ENCODE measurements at regions not wholly inside any gene's neighbourhood (a gene's known extent, or its start where the extent isn't known, plus 50 kb on each side); places are given as distances from the start of the nearest gene placed in this dataset.

GRCh38 chr19:22526661-22527272, 104.6 kb upstream of the ZNF98 start:
- Histone ChIP-seq H3K4me2 (ENCODE audit: low read length) (no peak overlapping the region), H2AFZ (ENCODE audit: low read depth, low read length, poor library complexity, severe bottlenecking) (no peak overlapping the region), H3K4me3 (replicated peaks in 1 of 2; ENCODE audit: low read depth in 1 of 2, low read length in 2 of 2) (no peak overlapping the region), H3K9ac (ENCODE audit: low read length) (no peak overlapping the region), H3K27ac (ENCODE audit: low read depth, low read length) (no peak overlapping the region), H3K27me3 (ENCODE audit: insufficient read depth, low read length) (no peaks in the 10 kb centered on the region), H3K36me3 (ENCODE audit: control insufficient read depth in 1 of 2, insufficient read depth in 2 of 2, low read length in 2 of 2) (no peaks in the 10 kb centered on the region), H3K9me2 (ENCODE audit: insufficient read depth) (no peaks in the 10 kb centered on the region), H3K4me1 (ENCODE audit: control insufficient read depth in 1 of 2, insufficient read depth in 2 of 2, low read length in 2 of 2) (no peaks in the 10 kb centered on the region), H4K20me1 (ENCODE audit: insufficient read depth) (no peaks in the 10 kb centered on the region), H3K79me2 (ENCODE audit: insufficient read depth, low read length) (no peaks in the 10 kb centered on the region), H3K9me3 (ENCODE audit: control insufficient read depth in 1 of 2, insufficient read depth in 1 of 2, low read depth in 1 of 2, low read length in 2 of 2) (peaks cover 8 to 22% of the 10 kb centered on the region in 2 experiments; a peak in 2 of 4 replicates)
- CTCF ChIA-PET = no interaction called here
- intact Hi-C loops (cut with micrococcal nuclease) = no loop called here
- RAD21 ChIA-PET (ENCODE audit: low non-redundant PET in 1 of 2, low total read pairs in 2 of 2, uncharacterized antibody in 2 of 2, unreplicated experiment in 2 of 2) = no interaction called here
- no TSS peak for BruUV-seq (replicated peaks)
- POLR2A ChIA-PET = no interaction called here
- ATAC-seq (no peak), DNase-seq (ENCODE audit: low read depth, low spot score) (no peak)
- no peak for TF ChIP-seq CEBPB (IDR thresholded peaks at IDR 0.05; ENCODE audit: low read depth)

- BruUV-seq (replicated peaks) = no TSS peak
- no peak overlapping the region for H3K4me2 ChIP-seq (ENCODE audit: low read length)
- RAD21 ChIA-PET (ENCODE audit: low non-redundant PET in 1 of 2, low total read pairs in 2 of 2, uncharacterized antibody in 2 of 2, unreplicated experiment in 2 of 2) = no interaction called here
- no peak overlapping the region for H3K4me3 ChIP-seq (replicated peaks in 1 of 2; ENCODE audit: low read depth in 1 of 2, low read length in 2 of 2)
- no peaks in the 10 kb centered on the region for H3K36me3 ChIP-seq (ENCODE audit: control insufficient read depth in 1 of 2, insufficient read depth in 2 of 2, low read length in 2 of 2)
- no peaks in the 10 kb centered on the region for H3K79me2 ChIP-seq (ENCODE audit: insufficient read depth, low read length)
- intact Hi-C loops (cut with micrococcal nuclease) = no loop called here
- no peaks in the 10 kb centered on the region for H3K9me2 ChIP-seq (ENCODE audit: insufficient read depth)
- H3K27ac ChIP-seq (ENCODE audit: low read depth, low read length) = no peak overlapping the region
- H2AFZ ChIP-seq (ENCODE audit: low read depth, low read length, poor library complexity, severe bottlenecking) = no peak overlapping the region
- DNase-seq (ENCODE audit: low read depth, low spot score) (no peak), ATAC-seq (no peak)
- no peaks in the 10 kb centered on the region for H3K4me1 ChIP-seq (ENCODE audit: control insufficient read depth in 1 of 2, insufficient read depth in 2 of 2, low read length in 2 of 2)
- no peaks in the 10 kb centered on the region for H4K20me1 ChIP-seq (ENCODE audit: insufficient read depth)
- no peaks in the 10 kb centered on the region for H3K27me3 ChIP-seq (ENCODE audit: insufficient read depth, low read length)
- peaks cover 8 to 17% of the 10 kb centered on the region in 2 experiments; a peak in 2 of 4 replicates for H3K9me3 ChIP-seq (ENCODE audit: control insufficient read depth in 1 of 2, insufficient read depth in 1 of 2, low read depth in 1 of 2, low read length in 2 of 2)
- no peak overlapping the region for H3K9ac ChIP-seq (ENCODE audit: low read length)
- CTCF ChIA-PET = no interaction called here
- POLR2A ChIA-PET = no interaction called here
- TF ChIP-seq TCF7L2 (IDR thresholded peaks at IDR 0.05; ENCODE audit: borderline replicate concordance, extremely low read depth, insufficient read depth, insufficient read length) (no peak), POLR2AphosphoS5 (IDR thresholded peaks at IDR 0.05; ENCODE audit: low read depth, low read length) (no peak), EZH2 (IDR thresholded peaks at IDR 0.05) (no peak), JUND (IDR thresholded peaks at IDR 0.05) (no peak), CTCF (IDR thresholded peaks at IDR 0.05 in 2 of 3, conservative IDR thresholded peaks at IDR 0.05 in 1 of 3; ENCODE audit: borderline replicate concordance in 1 of 3, insufficient read depth in 1 of 3, low read depth in 2 of 3, low read length in 2 of 3) (no peak), SP1 (IDR thresholded peaks at IDR 0.05; ENCODE audit: low read depth) (no peak), RAD21 (IDR thresholded peaks at IDR 0.05; ENCODE audit: low read depth) (no peak), ELF1 (IDR thresholded peaks at IDR 0.05; ENCODE audit: borderline replicate concordance, low read depth) (no peak), YY1 (IDR thresholded peaks at IDR 0.05; ENCODE audit: extremely low read depth, insufficient replicate concordance, low read depth, low read length) (no peak), POLR2A (IDR thresholded peaks at IDR 0.05; ENCODE audit: borderline replicate concordance, extremely low read depth, insufficient read depth, insufficient read length) (no peak), SRF (IDR thresholded peaks at IDR 0.05; ENCODE audit: low read depth) (no peak), ATF3 (IDR thresholded peaks at IDR 0.05) (no peak), REST (IDR thresholded peaks at IDR 0.05; ENCODE audit: low read depth) (no peak), CBX3 (IDR thresholded peaks at IDR 0.05; ENCODE audit: low read depth) (no peak), ZFX (IDR thresholded peaks at IDR 0.05) (no peak)
Measured at GRCh38 chr19:22523940-22524339, 101.8 kb upstream of the ZNF98 start.
